Endothelial cell of umbilical vein (primary cell): ENCODE measurements at regions not wholly inside any gene's neighbourhood (a gene's known extent, or its start where the extent isn't known, plus 50 kb on each side); places are given as distances from the start of the nearest gene placed in this dataset.

Source experiments
- BruUV-seq: library from RNA; stranded (reverse); fragments of 400-500 nt; replicated peaks from 2 replicates; lab custom pipeline; 2021; lab: Mats Ljungman, UMichigan
- CTCF ChIA-PET: fragments of 300-600, 350-600 bp; sonication (Branson Sonifier 250); formaldehyde crosslinking; loops from one replicate; lab custom pipeline; 2021; ENCODE audit warnings: antibody characterized with exemption, inconsistent platforms; lab: Charles Lee
- POLR2A ChIA-PET: fragments of 300-600, 350-600 bp; sonication (Branson Sonifier 250); formaldehyde crosslinking; loops from one replicate; lab custom pipeline; 2021; ENCODE audit warnings: antibody characterized with exemption, inconsistent platforms; lab: Charles Lee
- DNase-seq: peaks from one replicate; pipeline ENCODE4 v3.0.0-alpha.2; 2011; ENCODE audit warnings: low read depth, low spot score
- FAIRE-seq: peaks from 2 replicates; lab custom pipeline; 2011; peaks lifted over from hg19 to GRCh38; lab: Jason Lieb, UNC
- H2AFZ ChIP-seq: 2 replicates; pipeline ENCODE4 v1.6.0; 2012; ENCODE audit warnings: low read depth, low read length, control low read depth, inconsistent platforms
- H3K27ac ChIP-seq: 2 replicates; pipeline ENCODE4 v1.5.1; 2011; ENCODE audit warnings: low read depth, mild to moderate bottlenecking, control low read depth, low read length, moderate library complexity; ENCODE audit not compliant: insufficient read depth
- H3K27me3 ChIP-seq, 2 experiments: 2 replicates each; pipeline versions ENCODE4 v1.6.0 to v1.6.1; 2011; ENCODE audit warnings: low read length in 2 of 2, mixed read lengths in 1 of 2; ENCODE audit not compliant: control insufficient read depth in 2 of 2, insufficient read depth in 2 of 2
- H3K36me3 ChIP-seq, 2 experiments: 2 replicates in 1 of 2; 3 replicates in 1 of 2; pipeline ENCODE4 v1.5.1; 2011; ENCODE audit warnings: low read length in 2 of 2, mild to moderate bottlenecking in 1 of 2, moderate library complexity in 1 of 2; ENCODE audit not compliant: control insufficient read depth in 2 of 2, insufficient read depth in 2 of 2; ENCODE audit errors: extremely low read depth in 1 of 2
- H3K4me1 ChIP-seq: 3 replicates; pipeline ENCODE4 v1.5.1; 2011; ENCODE audit warnings: mild to moderate bottlenecking, low read length; ENCODE audit not compliant: control insufficient read depth, insufficient read depth; ENCODE audit errors: extremely low read depth
- H3K4me2 ChIP-seq: 2 replicates; pipeline ENCODE4 v1.6.1; 2011; ENCODE audit warnings: low read length, control low read depth, mixed read lengths; ENCODE audit not compliant: insufficient read depth
- H3K4me3 ChIP-seq, 3 experiments: fragments of 200-600 bp in 1 of 3; sonication (generic), shearing (Covaris generic) in 1 of 3; replicated peaks in 1 of 3; 2 replicates each; pipeline ENCODE4 v1.5.1; 2011 to 2016; ENCODE audit warnings: control low read depth in 3 of 3, low read length in 3 of 3, mild to moderate bottlenecking in 2 of 3, inconsistent platforms in 1 of 3, low read depth in 1 of 3, moderate library complexity in 1 of 3; ENCODE audit not compliant: insufficient read depth in 1 of 3
- H3K79me2 ChIP-seq: 2 replicates; pipeline ENCODE4 v1.6.0; 2012; ENCODE audit warnings: low read length, inconsistent platforms; ENCODE audit not compliant: control insufficient read depth, insufficient read depth
- H3K9ac ChIP-seq: replicated peaks from 2 replicates; pipeline ENCODE3; 2011; ENCODE audit warnings: low read length, control low read depth; ENCODE audit not compliant: insufficient read depth; ENCODE audit errors: extremely low read depth
- H3K9me1 ChIP-seq: replicated peaks from 3 replicates; pipeline ENCODE4 v1.6.0; 2011; ENCODE audit warnings: mild to moderate bottlenecking, low read length; ENCODE audit not compliant: control insufficient read depth, insufficient read depth; ENCODE audit errors: extremely low read depth
- H3K9me3 ChIP-seq: replicated peaks from 2 replicates; pipeline ENCODE4 v1.5.1; 2012; ENCODE audit warnings: low read length, inconsistent platforms; ENCODE audit not compliant: control insufficient read depth, insufficient read depth
- H4K20me1 ChIP-seq: replicated peaks from 2 replicates; pipeline ENCODE3; 2011; ENCODE audit warnings: mild to moderate bottlenecking, low read length; ENCODE audit not compliant: control insufficient read depth, insufficient read depth; ENCODE audit errors: extremely low read depth
- EZH2 ChIP-seq: IDR thresholded peaks from 2 replicates; pipeline ENCODE4 v1.6.1; 2012; ENCODE audit warnings: borderline replicate concordance, low read depth, mild to moderate bottlenecking, moderate library complexity, low read length, inconsistent platforms; ENCODE audit not compliant: severe bottlenecking
- FOS ChIP-seq: IDR thresholded peaks from 2 replicates; pipeline ENCODE4 v1.6.1; 2011; ENCODE audit warnings: mild to moderate bottlenecking, low read length, moderate library complexity, borderline replicate concordance; ENCODE audit not compliant: insufficient read depth
- GATA2 ChIP-seq: IDR thresholded peaks from 2 replicates; pipeline ENCODE4 v1.7.0; 2011; ENCODE audit warnings: low read depth, mild to moderate bottlenecking, moderate library complexity, mixed read lengths, low read length; ENCODE audit not compliant: insufficient read length, insufficient read depth
- JUN ChIP-seq: IDR thresholded peaks from 2 replicates; pipeline ENCODE4 v1.6.1; 2011; ENCODE audit warnings: borderline replicate concordance, low read depth; ENCODE audit not compliant: insufficient read length, insufficient read depth
- MYC ChIP-seq: IDR thresholded peaks from one replicate; pipeline ENCODE4 v1.6.1; 2011; ENCODE audit warnings: mild to moderate bottlenecking, low read depth, low read length
- POLR2A ChIP-seq: IDR thresholded peaks from 2 replicates; pipeline ENCODE4 v1.6.1; 2012; ENCODE audit warnings: low read depth, mild to moderate bottlenecking, control low read depth, low read length
- POLR2AphosphoS5 ChIP-seq: IDR thresholded peaks from 2 replicates; pipeline ENCODE4 v1.6.1; 2012; ENCODE audit warnings: low read depth, mild to moderate bottlenecking, control low read depth, low read length, moderate library complexity; ENCODE audit not compliant: insufficient read depth
- dilution Hi-C: fragments of 300-500 bp; cut with MboI; formaldehyde crosslinking; loops from one replicate; pipeline ENCODE4 v1.15.0; 2019; ENCODE audit warnings: low sequenced_read_pairs; ENCODE audit not compliant: extremely low pct_ligation_motif_present
- intact Hi-C: fragments of 100-400 bp; cut with micrococcal nuclease; formaldehyde crosslinking; loops from one replicate; pipeline ENCODE4 v1.10.0; 2022
- TF ChIP-seq, protein P1 (sequence below): IDR thresholded peaks from 2 replicates; pipeline ENCODE4 v1.6.1; 2011; ENCODE audit not compliant: insufficient read depth, insufficient read length
- TF ChIP-seq, protein P2 (sequence below), 2 donors: IDR thresholded peaks; 1 replicate in 1 of 2; 2 replicates in 1 of 2; pipeline ENCODE4 v1.5.1; 2011; ENCODE audit warnings: low read length in 2 of 2, mild to moderate bottlenecking in 2 of 2, moderate library complexity in 2 of 2, control low read depth in 1 of 2, inconsistent platforms in 1 of 2, low read depth in 1 of 2; ENCODE audit not compliant: insufficient read depth in 1 of 2; ENCODE audit errors: extremely low read depth in 1 of 2

DNA sequence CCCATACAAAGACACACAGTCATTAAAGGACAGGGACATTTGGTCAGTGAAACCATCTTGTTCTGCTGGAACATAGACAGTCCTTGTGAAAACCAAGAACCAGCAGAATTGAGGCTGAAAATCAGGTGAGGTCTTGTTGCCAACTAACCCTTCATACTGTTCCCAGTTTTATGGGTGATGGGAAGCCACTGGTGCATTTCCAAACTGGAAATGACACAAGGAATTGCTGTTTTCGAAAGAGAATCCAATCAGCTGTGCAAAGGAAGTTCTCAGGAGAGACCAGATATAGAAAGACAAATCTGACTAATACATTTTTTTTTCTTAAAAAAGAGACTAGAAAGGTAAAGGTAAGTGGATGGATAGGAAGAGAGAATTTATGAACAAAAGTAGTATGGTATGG lies 948.2 kb downstream of the TSN start:
- TF ChIP-seq POLR2AphosphoS5 (no peak), MYC (no peak), JUN (no peak), GATA2 (no peak), FOS (no peak), EZH2 (no peak), POLR2A (no peak)
- TF ChIP-seq, protein P1, sequence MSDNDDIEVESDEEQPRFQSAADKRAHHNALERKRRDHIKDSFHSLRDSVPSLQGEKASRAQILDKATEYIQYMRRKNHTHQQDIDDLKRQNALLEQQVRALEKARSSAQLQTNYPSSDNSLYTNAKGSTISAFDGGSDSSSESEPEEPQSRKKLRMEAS, result no peak
- TF ChIP-seq, protein P2, sequence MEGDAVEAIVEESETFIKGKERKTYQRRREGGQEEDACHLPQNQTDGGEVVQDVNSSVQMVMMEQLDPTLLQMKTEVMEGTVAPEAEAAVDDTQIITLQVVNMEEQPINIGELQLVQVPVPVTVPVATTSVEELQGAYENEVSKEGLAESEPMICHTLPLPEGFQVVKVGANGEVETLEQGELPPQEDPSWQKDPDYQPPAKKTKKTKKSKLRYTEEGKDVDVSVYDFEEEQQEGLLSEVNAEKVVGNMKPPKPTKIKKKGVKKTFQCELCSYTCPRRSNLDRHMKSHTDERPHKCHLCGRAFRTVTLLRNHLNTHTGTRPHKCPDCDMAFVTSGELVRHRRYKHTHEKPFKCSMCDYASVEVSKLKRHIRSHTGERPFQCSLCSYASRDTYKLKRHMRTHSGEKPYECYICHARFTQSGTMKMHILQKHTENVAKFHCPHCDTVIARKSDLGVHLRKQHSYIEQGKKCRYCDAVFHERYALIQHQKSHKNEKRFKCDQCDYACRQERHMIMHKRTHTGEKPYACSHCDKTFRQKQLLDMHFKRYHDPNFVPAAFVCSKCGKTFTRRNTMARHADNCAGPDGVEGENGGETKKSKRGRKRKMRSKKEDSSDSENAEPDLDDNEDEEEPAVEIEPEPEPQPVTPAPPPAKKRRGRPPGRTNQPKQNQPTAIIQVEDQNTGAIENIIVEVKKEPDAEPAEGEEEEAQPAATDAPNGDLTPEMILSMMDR (IDR thresholded peaks at IDR 0.05; ENCODE audit: extremely low read depth in 1 of 2, insufficient read depth in 1 of 2, low read depth in 1 of 2, low read length in 2 of 2), result no peak
- no peaks in the 10 kb centered on the region for H4K20me1 ChIP-seq
- peaks cover 2% of the 10 kb centered on the region for H3K9me3 ChIP-seq
- H3K79me2 ChIP-seq, result no peaks in the 10 kb centered on the region
- no peak overlapping the region for H3K4me2 ChIP-seq
- DNase-seq (no peak), FAIRE-seq (no peak)
- no peak overlapping the region for H3K27ac ChIP-seq
- no peaks in the 10 kb centered on the region for H3K9me1 ChIP-seq
- H3K36me3 ChIP-seq, result no peaks in the 10 kb centered on the region
- no peaks in the 10 kb centered on the region for H3K27me3 ChIP-seq
- no peak overlapping the region for H3K4me3 ChIP-seq
- intact Hi-C loops, result no loop called here
- ChIA-PET POLR2A (no interaction called here), CTCF (no interaction called here)
- H3K4me1 ChIP-seq, result no peaks in the 10 kb centered on the region
- no peak overlapping the region for H3K9ac ChIP-seq
- H2AFZ ChIP-seq, result no peak overlapping the region
- BruUV-seq, result no TSS peak
- dilution Hi-C loops, result no loop called here
